Activated T-helper 1 cell treated with anti-CD3 and anti-CD28 coated beads, Interleukin-2, amount 50 U/mL, for 16 hours (primary cell): ENCODE measurements at regions not wholly inside any gene's neighbourhood (a gene's known extent, or its start where the extent isn't known, plus 50 kb on each side); places are given as distances from the start of the nearest gene placed in this dataset.

Experiments used
- DNase-seq, 2 donors: peaks; one replicate each; pipeline ENCODE4 v3.0.0-alpha.2; 2020; ENCODE audit warnings: low read depth in 1 of 2, low spot score in 1 of 2

GRCh38 chr2:40507432-40507831 lies 55.5 kb upstream of the SLC8A1 start:
- no peak for DNase-seq

- no peak for DNase-seq
Observed at GRCh38 chr2:40510304-40510703, 58.4 kb upstream of the SLC8A1 start.

- no peak for DNase-seq
Observed at GRCh38 chr2:40511661-40512213, 59.8 kb upstream of the SLC8A1 start.

- DNase-seq = no peak
Observed at GRCh38 chr2:40512256-40512655, 60.4 kb upstream of the SLC8A1 start.

GRCh38 chr2:40513201-40513600 lies 61.3 kb upstream of the SLC8A1 start:
- no peak for DNase-seq

GRCh38 chr2:40516604-40517003 lies 64.7 kb upstream of the SLC8A1 start:
- no peak for DNase-seq

GRCh38 chr2:40528564-40528963 lies 76.7 kb upstream of the SLC8A1 start:
- DNase-seq = no peak

- no peak for DNase-seq
Observed at GRCh38 chr2:40531359-40531758, 79.5 kb upstream of the SLC8A1 start.

- no peak for DNase-seq
Observed at GRCh38 chr2:40534528-40534927, 82.6 kb upstream of the SLC8A1 start.

GRCh38 chr2:40535972-40536371 lies 84.1 kb upstream of the SLC8A1 start:
- DNase-seq = no peak

- no peak for DNase-seq
Observed at GRCh38 chr2:40540026-40540425, 88.1 kb upstream of the SLC8A1 start.

GRCh38 chr2:40543381-40543780 lies 91.5 kb upstream of the SLC8A1 start:
- DNase-seq = no peak

- DNase-seq = no peak
Observed at GRCh38 chr2:40544072-40544471, 92.2 kb upstream of the SLC8A1 start.

- no peak for DNase-seq
Observed at GRCh38 chr2:40545645-40546044, 93.8 kb upstream of the SLC8A1 start.

GRCh38 chr2:40546439-40547191 lies 94.7 kb upstream of the SLC8A1 start:
- no peak for DNase-seq

- no peak for DNase-seq
Observed at GRCh38 chr2:40548521-40548920, 96.6 kb upstream of the SLC8A1 start.

GRCh38 chr2:40550085-40550484 lies 98.2 kb upstream of the SLC8A1 start:
- no peak for DNase-seq

GRCh38 chr2:40551081-40551480 lies 99.2 kb upstream of the SLC8A1 start:
- no peak for DNase-seq

GRCh38 chr2:40554665-40555294 lies 102.9 kb upstream of the SLC8A1 start:
- DNase-seq = no peak

- DNase-seq = no peak
Observed at GRCh38 chr2:40556293-40556692, 104.4 kb upstream of the SLC8A1 start.

- DNase-seq = no peak
Observed at GRCh38 chr2:40556739-40557138, 104.8 kb upstream of the SLC8A1 start.

- DNase-seq = no peak
Observed at GRCh38 chr2:40558761-40559160, 106.9 kb upstream of the SLC8A1 start.

- DNase-seq = no peak
Observed at GRCh38 chr2:40559175-40559574, 107.3 kb upstream of the SLC8A1 start.
